GM19372 (cell line): ENCODE measurements at regions not wholly inside any gene's neighbourhood (a gene's known extent, or its start where the extent isn't known, plus 50 kb on each side); places are given as distances from the start of the nearest gene placed in this dataset.
"Not testable (repeated sequence)": the region's sequence is repeated elsewhere in the genome, so short reads cannot be mapped to it uniquely, and the experiment has no call there.

ENCODE experiments used
- ATAC-seq: cut with Tn5 transposase; IDR thresholded peaks from one replicate; pipeline ENCODE4 v1.9.1; 2021; ENCODE audit warnings: mild to moderate bottlenecking, low read depth, moderate library complexity; ENCODE audit not compliant: unreplicated experiment

- ATAC-seq: no peak
Measured at GRCh38 chr4:66016240-66016639, 346.0 kb upstream of the EPHA5 start.

- ATAC-seq: no peak
Measured at GRCh38 chr4:66014146-66014765, 344.0 kb upstream of the EPHA5 start.

- ATAC-seq: no peak
Measured at GRCh38 chr4:66000510-66001117, 330.3 kb upstream of the EPHA5 start.

GRCh38 chr4:65999518-65999871 is 329.2 kb upstream of the EPHA5 start:
- ATAC-seq: no peak

GRCh38 chr4:65998807-65999517 is 328.7 kb upstream of the EPHA5 start:
- ATAC-seq: not testable (repeated sequence)

DNA sequence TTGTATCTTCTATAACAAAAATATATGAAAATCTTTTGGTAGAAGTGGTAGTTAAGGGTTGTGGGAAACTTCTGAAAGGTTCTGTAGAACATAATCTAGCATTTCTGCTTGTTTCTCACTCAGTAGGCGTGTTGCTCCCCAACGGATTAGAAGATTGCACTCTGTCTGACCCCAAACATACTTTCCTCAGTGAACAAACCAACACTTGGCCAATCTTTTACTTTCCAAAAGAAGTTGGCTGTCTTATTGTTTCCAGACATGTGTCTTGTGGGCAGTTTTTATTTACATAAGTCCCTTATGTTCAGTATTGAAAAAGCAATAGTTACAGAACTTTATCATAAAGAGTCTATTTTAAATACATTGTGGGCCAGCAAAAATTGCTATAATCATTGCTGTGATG is 312.8 kb upstream of the EPHA5 start:
- no peak for ATAC-seq

DNA sequence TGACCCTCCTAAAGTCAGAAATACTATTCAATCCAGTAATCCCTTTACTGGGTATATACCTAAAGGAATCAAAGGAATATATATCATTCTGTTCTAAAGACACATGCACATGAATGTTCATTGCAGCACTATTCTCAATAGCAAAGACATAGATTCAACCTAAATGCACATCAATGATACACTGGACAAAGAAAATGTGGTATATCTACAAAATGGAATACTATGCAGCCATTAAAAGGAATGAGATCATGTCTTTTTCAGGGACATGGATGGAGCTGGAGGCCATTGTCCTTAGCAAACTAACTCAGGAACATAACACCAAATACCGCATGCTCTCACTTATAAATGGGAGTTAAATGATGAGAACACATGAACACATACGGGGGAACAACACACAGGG is 306.0 kb upstream of the EPHA5 start:
- no peak for ATAC-seq

DNA sequence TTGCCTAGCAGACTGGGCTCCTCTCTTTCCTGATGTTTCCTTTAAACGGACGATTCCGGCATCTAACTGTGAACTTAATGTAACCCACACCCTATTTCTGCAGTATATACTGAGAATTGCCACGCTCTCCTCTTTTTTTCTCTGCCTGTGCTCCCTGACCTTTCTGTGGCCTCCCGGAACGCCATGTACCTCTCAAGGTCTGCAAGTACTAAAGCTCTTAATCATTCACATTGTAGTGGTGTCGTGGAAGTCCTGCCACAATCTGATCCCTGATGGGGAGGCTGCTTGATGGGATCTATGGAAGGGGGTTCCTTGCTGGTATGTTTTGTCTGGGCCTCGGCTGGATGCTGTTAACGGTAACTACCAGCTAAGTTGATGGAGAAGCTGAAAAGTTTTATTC is 302.9 kb upstream of the EPHA5 start:
- ATAC-seq: no peak

DNA sequence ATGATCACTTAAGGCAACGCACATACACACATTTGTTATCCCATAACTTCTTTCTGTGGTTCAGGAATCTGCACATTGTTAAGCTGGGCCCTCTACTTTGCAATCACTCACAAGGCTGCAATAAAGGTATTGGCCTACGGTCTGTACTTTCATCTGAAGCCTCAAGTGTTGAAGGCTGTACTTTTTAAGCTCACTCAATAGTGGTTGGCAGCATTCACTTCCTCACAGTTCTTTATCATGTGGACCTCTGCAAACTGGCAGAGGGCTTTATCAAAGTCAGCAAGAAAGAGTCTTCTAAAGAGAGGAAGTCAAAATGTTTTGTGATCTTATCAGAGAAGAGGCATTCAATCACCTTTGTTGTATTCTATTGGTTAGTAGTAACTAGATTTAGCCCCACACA is 301.4 kb upstream of the EPHA5 start:
- no peak for ATAC-seq

DNA sequence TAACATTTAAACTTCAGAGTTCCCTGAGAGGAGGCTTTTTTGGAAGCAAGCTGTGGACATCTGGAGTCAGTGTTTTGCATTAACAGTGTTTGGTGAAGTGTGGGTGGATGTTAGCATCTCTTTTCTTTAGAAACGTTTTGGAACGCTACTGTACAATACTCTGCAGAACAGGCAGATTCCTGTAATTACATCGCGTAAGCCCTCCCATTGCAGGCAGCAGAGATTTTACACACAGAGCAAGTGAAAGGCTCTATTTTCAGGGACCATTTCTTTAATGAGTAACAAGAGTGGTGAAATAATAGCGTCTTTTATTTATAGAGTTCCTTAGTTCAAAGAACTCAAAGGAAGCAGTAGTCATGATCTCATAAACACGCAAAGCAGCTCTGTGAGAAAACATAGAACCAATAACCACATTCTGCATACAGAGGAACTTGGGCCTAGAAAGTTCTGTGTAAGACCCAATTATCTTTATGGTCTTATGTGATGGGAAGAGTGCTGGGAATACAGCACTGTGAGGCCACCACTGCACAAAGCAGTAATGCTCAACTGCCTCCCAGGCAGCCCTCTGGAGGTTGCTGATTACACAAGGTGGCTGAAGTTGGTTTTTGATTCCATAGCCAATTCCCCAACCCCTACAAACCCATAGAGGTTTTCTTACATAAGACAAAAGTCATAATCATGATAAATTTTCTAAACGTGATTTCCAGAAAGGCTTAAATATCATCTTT is 298.7 kb upstream of the EPHA5 start:
- ATAC-seq: no peak

DNA sequence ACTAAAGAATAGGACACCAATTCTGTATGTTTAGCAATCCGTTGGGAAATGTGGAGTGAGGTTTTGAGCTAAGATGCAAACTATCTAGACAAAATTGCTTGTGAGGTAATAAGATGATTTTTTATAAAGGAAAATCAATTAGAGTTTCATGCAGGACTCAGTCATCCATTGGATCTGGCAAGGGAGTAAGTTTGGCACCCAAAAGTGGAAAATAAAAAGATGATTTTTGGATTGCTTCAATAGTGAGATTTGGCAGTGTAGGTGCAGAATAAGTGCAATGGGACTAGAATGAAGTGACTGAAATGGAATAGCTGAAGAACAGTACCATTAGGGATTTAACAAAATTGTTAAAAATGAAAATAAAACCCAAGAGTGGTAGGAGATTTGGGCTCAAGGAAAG is 290.5 kb upstream of the EPHA5 start:
- no peak for ATAC-seq

- ATAC-seq: no peak
Measured at GRCh38 chr4:65954416-65954815, 284.1 kb upstream of the EPHA5 start.

GRCh38 chr4:65951177-65951576 is 280.9 kb upstream of the EPHA5 start:
- no peak for ATAC-seq

- ATAC-seq: no peak
Measured at GRCh38 chr4:65943076-65943475, 272.8 kb upstream of the EPHA5 start.

DNA sequence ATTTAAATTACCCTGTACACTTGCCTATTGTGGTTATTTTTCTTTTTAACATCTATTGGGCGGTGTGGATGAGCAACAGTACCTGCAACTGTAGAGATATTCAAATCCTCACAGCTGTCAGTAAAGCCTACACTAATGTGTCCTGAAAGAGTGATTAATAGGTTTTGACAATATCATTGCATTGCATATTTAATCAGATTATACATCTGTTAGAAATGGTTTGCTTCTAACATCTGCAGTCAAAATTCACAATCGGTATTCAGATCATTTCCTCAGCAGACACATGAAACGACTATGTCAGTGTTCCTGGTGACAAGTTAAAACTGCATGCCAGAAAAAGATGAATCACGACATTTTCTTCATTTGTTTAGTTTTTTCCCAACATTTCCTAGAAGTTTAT is 254.6 kb upstream of the EPHA5 start:
- ATAC-seq: no peak

DNA sequence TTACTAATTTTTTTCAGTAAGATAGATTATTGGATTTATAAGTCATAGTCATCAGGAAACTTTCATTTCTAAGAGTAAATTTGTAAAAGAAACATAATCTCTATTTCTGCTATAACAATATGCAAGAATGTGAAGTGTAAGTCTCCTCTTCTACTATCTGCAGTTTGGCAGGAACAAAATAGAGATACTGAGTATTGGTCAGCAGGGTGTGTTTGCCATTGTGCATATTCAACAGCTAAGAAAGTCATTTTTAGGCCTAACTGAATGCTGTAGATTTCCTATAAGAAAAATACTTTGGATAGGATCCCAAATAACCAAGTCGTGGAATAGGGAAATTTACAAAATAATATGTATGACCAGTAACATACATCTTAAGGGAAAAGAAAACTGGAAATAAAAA is 253.3 kb upstream of the EPHA5 start:
- no peak for ATAC-seq

DNA sequence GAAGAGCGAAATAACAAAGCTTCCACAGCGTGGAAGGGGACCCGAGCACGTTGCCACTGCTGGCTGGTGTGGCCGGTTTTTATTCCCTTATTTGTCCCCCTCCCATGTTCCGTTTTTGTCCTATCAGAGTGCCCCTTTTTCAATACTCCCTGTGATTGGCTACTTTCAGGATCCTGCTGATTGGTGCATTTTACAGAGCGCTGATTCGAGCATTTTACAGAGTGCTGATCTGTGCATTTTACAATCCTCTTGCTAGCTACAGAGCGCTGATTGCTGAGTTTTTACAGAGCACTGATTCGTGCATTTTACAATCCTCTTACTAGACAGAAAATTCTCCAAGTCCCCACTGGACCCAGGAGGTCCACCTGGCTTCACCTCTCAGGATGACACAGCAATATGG is 250.9 kb upstream of the EPHA5 start:
- ATAC-seq: no peak

- ATAC-seq: no peak
Measured at GRCh38 chr4:65918872-65919271, 248.6 kb upstream of the EPHA5 start.

DNA sequence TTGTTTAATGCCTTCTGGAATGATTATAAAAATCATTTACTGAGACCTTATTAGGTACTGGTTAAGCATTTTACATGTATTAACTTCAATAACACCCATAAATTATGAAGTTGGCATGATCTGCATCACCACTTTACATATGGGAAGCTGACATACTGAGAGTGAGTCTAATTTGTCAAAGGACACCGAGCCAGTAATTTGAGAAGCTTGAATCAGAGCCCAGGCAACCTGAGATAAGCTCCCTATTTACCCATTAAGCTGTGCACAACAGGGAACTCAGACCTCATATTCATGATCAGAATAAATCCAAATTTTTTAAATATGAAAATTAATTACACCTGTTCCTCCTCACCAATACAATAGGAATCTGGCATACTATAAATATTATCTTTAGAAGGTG is 247.9 kb upstream of the EPHA5 start:
- no peak for ATAC-seq

DNA sequence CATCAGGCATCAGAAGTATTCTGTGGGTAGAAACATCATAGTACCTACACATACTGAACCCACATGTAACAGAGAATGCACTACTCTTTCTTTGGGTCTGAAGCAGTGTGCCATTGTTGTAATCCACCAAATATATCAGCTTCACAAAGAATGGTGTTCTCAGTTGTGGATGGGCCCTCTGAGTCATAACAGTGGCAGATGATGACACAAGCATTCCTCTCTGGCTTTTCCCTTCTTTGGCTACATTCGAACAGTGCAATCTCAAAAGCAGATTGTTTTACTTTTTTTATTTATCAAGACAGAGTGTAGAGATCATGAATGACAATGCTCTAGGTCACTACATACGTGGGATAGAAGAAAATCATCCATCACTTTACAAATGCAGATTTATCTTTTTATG is 247.2 kb upstream of the EPHA5 start:
- ATAC-seq: no peak

DNA sequence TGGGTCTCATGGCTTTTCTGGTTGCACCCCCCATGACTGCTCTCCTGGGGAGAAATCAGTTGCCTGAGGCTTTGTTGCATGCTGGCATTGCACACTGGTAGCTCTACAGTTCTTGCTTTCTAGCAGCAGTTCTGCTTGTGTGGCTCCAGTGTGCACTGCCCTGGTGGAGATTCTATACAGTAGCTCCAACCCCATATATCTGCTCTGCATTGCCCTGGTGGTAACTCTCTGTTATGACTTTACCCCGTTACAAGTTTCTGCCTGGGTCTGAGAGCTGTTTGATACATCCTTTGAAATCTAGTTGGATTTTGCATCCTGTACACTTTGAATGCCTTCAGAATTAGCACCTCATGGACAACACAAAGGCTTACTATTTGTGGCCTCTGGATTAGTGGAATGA is 241.4 kb upstream of the EPHA5 start:
- ATAC-seq: no peak
